ENCODE measurements at regions not wholly inside any gene's neighbourhood (a gene's known extent, or its start where the extent isn't known, plus 50 kb on each side); places are given as distances from the start of the nearest gene placed in this dataset.

- TF ChIP-seq, protein P1, sequence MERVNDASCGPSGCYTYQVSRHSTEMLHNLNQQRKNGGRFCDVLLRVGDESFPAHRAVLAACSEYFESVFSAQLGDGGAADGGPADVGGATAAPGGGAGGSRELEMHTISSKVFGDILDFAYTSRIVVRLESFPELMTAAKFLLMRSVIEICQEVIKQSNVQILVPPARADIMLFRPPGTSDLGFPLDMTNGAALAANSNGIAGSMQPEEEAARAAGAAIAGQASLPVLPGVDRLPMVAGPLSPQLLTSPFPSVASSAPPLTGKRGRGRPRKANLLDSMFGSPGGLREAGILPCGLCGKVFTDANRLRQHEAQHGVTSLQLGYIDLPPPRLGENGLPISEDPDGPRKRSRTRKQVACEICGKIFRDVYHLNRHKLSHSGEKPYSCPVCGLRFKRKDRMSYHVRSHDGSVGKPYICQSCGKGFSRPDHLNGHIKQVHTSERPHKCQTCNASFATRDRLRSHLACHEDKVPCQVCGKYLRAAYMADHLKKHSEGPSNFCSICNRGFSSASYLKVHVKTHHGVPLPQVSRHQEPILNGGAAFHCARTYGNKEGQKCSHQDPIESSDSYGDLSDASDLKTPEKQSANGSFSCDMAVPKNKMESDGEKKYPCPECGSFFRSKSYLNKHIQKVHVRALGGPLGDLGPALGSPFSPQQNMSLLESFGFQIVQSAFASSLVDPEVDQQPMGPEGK (tag by site-specific recombination; IDR thresholded peaks at IDR 0.05): no peak
- TF ChIP-seq ZFHX2 (tag by site-specific recombination; conservative IDR thresholded peaks at IDR 0.05): no peak
- TF ChIP-seq, protein P2, sequence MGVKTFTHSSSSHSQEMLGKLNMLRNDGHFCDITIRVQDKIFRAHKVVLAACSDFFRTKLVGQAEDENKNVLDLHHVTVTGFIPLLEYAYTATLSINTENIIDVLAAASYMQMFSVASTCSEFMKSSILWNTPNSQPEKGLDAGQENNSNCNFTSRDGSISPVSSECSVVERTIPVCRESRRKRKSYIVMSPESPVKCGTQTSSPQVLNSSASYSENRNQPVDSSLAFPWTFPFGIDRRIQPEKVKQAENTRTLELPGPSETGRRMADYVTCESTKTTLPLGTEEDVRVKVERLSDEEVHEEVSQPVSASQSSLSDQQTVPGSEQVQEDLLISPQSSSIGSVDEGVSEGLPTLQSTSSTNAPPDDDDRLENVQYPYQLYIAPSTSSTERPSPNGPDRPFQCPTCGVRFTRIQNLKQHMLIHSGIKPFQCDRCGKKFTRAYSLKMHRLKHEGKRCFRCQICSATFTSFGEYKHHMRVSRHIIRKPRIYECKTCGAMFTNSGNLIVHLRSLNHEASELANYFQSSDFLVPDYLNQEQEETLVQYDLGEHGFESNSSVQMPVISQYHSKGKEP (tag by site-specific recombination; IDR thresholded peaks at IDR 0.05): no peak
These were observed 222.1 kb downstream of the RPS29 start (continued) for GRCh38 chr14:49363821-49364751.

GRCh38 chr14:49362916-49363315 lies 223.3 kb downstream of the RPS29 start:
- CTCF ChIA-PET: interaction anchor here (0.6 kb wide), 1 partner anchor 503 kb away, joined by 4 read pairs; no protein-coding TSS in a partner anchor
- POLR2A ChIA-PET: no interaction called here

More at GRCh38 chr14:49362916-49363315, 223.3 kb downstream of the RPS29 start:
- no peaks in the 10 kb centered on the region for H3K9me3 ChIP-seq (ENCODE audit: control insufficient read depth, insufficient read depth, low read depth, low read length)
- no peak overlapping the region for H3K4me3 ChIP-seq (ENCODE audit: low read depth, low read length)
- no peak overlapping the region for H3K27ac ChIP-seq (ENCODE audit: extremely low read depth, low read depth, low read length)
- no peaks in the 10 kb centered on the region for H3K36me3 ChIP-seq (ENCODE audit: control insufficient read depth in 2 of 2, insufficient read depth in 1 of 2, low read length in 2 of 2)
- no peak for TF ChIP-seq ZNF621 (tag by site-specific recombination; IDR thresholded peaks at IDR 0.05)
- TF ChIP-seq ZNF16 (tag by site-specific recombination; IDR thresholded peaks at IDR 0.05; ENCODE audit: low read depth): no peak
- TF ChIP-seq ZEB2 (tag by site-specific recombination; IDR thresholded peaks at IDR 0.05): no peak
- no peak for TF ChIP-seq ZNF266 (tag by site-specific recombination; IDR thresholded peaks at IDR 0.05; ENCODE audit: low read depth)
- TF ChIP-seq ZFP3 (tag by site-specific recombination; IDR thresholded peaks at IDR 0.05; ENCODE audit: low read depth): no peak
- no peak for TF ChIP-seq HOXD13 (CRISPR knock-in tag; IDR thresholded peaks at IDR 0.05; ENCODE audit: borderline replicate concordance)
- TF ChIP-seq ZNF18 (tag by site-specific recombination; IDR thresholded peaks at IDR 0.05): no peak
- no peak for TF ChIP-seq ZNF132 (tag by site-specific recombination; IDR thresholded peaks at IDR 0.05; ENCODE audit: borderline replicate concordance)
- no peak for TF ChIP-seq ZNF555 (tag by site-specific recombination; conservative IDR thresholded peaks at IDR 0.05)
- TF ChIP-seq ZNF2 (tag by site-specific recombination; IDR thresholded peaks at IDR 0.05): no peak
- no peak for TF ChIP-seq ZNF146 (tag by site-specific recombination; IDR thresholded peaks at IDR 0.05)
- TF ChIP-seq ZIC2 (tag by site-specific recombination; IDR thresholded peaks at IDR 0.05): no peak
- TF ChIP-seq ZNF843 (tag by site-specific recombination; IDR thresholded peaks at IDR 0.05): no peak
- no peak for TF ChIP-seq ZNF677 (tag by site-specific recombination; IDR thresholded peaks at IDR 0.05)
- no peak for TF ChIP-seq ZNF837 (tag by site-specific recombination; IDR thresholded peaks at IDR 0.05)
- TF ChIP-seq ZSCAN16 (tag by site-specific recombination; IDR thresholded peaks at IDR 0.05): no peak
- TF ChIP-seq, protein P3, sequence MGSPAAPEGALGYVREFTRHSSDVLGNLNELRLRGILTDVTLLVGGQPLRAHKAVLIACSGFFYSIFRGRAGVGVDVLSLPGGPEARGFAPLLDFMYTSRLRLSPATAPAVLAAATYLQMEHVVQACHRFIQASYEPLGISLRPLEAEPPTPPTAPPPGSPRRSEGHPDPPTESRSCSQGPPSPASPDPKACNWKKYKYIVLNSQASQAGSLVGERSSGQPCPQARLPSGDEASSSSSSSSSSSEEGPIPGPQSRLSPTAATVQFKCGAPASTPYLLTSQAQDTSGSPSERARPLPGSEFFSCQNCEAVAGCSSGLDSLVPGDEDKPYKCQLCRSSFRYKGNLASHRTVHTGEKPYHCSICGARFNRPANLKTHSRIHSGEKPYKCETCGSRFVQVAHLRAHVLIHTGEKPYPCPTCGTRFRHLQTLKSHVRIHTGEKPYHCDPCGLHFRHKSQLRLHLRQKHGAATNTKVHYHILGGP (tag by site-specific recombination; IDR thresholded peaks at IDR 0.05): no peak
- TF ChIP-seq, protein P4, sequence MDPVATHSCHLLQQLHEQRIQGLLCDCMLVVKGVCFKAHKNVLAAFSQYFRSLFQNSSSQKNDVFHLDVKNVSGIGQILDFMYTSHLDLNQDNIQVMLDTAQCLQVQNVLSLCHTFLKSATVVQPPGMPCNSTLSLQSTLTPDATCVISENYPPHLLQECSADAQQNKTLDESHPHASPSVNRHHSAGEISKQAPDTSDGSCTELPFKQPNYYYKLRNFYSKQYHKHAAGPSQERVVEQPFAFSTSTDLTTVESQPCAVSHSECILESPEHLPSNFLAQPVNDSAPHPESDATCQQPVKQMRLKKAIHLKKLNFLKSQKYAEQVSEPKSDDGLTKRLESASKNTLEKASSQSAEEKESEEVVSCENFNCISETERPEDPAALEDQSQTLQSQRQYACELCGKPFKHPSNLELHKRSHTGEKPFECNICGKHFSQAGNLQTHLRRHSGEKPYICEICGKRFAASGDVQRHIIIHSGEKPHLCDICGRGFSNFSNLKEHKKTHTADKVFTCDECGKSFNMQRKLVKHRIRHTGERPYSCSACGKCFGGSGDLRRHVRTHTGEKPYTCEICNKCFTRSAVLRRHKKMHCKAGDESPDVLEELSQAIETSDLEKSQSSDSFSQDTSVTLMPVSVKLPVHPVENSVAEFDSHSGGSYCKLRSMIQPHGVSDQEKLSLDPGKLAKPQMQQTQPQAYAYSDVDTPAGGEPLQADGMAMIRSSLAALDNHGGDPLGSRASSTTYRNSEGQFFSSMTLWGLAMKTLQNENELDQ (tag by site-specific recombination; IDR thresholded peaks at IDR 0.05; ENCODE audit: low read depth): no peak
- TF ChIP-seq HOXC10 (CRISPR knock-in tag; IDR thresholded peaks at IDR 0.05): no peak
- TF ChIP-seq, protein P5, sequence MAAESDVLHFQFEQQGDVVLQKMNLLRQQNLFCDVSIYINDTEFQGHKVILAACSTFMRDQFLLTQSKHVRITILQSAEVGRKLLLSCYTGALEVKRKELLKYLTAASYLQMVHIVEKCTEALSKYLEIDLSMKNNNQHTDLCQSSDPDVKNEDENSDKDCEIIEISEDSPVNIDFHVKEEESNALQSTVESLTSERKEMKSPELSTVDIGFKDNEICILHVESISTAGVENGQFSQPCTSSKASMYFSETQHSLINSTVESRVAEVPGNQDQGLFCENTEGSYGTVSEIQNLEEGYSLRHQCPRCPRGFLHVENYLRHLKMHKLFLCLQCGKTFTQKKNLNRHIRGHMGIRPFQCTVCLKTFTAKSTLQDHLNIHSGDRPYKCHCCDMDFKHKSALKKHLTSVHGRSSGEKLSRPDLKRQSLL (tag by site-specific recombination; IDR thresholded peaks at IDR 0.05): no peak
- no peaks in the 10 kb centered on the region for H3K4me1 ChIP-seq (ENCODE audit: control insufficient read depth, insufficient read depth, low read length)
